ENCODE measurements at regions not wholly inside any gene's neighbourhood (a gene's known extent, or its start where the extent isn't known, plus 50 kb on each side); places are given as distances from the start of the nearest gene placed in this dataset.
A peak's percentile ranks its signal among the peaks of the same experiment; 100 is the strongest.
"Not testable (repeated sequence)": the region's sequence is repeated elsewhere in the genome, so short reads cannot be mapped to it uniquely, and the experiment has no call there.

DNA sequence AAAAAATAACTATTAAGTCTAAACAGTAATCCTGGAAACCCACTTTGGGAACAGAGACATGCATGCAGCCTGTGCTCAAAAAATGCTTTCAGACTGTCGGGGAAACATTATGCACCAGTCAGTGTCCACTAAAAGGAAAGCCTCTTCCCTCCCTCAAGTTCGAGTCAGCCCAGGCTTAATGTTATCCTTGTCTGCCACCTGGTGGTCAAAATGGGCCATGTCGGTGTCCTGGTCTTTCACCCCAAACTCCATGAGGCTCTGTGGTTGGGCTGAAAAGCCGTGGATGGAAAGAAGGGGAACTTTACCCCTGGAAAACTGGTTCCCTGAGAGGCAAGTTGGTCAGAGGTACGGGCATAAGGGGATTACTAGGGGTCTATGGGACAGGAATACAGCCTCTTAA, 88.4 kb upstream of the ZNF492 start:
- peak; percentile 10 for DNase-seq

DNA sequence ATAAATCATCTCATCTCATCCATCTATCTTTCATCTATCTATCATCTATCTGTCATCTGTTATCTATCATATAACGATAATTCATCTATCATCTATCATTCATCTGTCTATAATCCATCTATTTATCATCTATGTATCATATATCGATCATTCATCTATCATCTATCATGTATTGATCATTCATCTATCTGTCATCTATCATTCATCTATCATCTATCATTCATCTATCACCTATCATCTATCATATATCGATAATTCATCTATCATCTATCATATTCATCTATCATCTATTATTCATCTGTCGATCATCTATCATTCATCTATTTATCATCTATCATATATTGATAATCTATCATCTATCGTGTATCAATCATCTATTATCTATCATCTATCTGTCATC, 100.4 kb upstream of the ZNF492 start:
- no peak for DNase-seq

DNA sequence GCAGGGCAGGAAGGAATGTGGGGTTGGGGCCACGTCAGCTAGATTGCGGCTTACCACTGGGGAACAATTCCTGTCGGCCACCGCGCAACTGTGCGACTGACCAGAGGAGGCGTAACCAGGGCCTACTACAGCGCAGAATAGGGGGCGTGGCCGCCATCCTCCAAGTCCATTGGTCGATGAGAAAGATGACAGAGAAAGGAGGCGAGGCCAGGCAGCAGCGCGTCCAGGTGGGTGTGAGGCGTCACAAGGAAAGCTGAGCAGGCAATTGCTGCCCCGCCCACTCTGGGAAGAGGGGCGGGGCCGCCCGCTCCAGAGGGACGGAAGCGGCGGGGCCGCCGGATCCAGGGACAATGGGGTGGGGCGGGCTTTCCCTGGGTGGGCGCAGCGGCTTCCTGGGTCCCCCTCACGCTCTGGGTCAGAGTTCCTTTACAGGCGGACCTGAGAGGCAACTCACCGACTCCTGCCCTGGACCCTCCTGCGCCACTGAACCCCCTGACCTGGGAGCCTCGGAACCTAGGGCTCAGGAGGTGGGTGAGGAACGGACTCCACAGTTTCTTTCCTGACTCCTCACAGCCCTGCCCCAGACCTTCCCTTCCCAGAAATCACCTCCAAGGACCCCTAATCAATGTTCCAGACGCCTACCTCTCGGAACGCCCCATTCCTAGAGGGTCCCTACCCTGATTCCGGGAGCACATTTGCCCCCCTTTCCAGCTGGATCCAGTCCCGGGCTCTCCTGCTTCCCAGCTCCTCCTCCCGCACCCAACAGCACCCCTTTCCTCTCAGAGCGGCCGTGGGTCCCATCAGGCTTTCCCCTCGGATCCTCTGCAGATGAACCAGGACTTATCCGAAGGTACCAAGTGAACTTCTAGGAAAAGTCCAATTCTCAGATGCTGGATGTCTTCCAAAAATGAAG, 101.5 kb upstream of the ZNF492 start:
- DNase-seq: no peak

DNA sequence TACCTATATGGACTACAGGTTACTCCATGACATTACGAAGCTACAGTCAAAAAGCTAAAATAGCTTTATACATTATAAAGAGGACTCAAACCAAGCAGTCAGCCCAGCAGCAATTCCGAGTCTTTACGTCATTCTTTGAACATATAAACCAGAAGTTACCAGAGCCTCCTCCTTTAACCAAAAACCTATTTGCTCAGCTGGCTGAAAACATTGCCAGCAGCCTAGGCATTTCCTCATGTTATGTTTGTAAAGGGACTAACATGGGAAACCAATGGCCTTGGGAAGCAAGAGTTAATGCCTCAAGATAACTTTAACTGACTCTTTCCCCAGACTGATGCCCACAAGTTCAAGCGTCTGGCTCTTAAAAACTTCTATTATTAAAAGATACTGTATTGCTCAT, 104.1 kb upstream of the ZNF492 start:
- DNase-seq: no peak

DNA sequence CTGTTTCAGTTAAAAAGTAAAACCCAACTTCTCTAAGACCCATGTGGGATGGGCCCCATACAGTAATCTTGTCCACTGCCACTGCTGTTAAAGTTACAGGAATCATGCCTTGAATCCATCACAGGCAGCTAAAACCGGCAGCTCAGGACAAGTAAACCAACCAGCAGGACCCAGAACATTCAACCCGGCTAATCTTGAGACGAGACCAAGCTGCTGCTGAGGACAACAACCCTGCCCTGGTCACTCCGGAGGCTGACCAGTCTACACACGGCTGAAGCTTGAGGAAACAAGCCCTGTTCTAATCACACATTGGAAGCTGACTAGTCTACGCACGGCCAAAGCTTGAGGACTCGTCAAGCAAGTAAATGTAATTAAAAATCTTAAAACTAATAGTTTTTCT, 105.2 kb upstream of the ZNF492 start:
- DNase-seq: no peak

DNA sequence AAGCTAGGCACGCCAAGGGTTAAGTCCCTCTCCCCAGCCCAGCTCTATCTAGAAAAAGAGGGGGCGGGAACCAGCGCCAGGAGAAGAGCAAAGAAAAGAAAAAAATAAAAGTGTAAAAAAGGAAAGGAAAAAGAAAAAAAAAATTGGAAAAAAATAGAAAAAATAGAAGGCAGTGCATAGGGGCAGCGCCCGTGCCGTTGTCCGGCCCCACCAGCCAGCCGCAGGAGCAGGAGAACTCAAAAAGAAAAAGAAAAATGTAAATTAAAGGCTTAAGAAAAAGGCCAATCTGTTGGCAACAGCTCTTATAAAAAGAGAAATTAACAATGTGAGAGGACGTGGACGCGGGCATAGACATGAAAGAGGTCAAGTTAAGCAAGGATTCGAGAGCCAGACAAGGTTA, 105.4 kb upstream of the ZNF98 start:
- no peak for DNase-seq

DNA sequence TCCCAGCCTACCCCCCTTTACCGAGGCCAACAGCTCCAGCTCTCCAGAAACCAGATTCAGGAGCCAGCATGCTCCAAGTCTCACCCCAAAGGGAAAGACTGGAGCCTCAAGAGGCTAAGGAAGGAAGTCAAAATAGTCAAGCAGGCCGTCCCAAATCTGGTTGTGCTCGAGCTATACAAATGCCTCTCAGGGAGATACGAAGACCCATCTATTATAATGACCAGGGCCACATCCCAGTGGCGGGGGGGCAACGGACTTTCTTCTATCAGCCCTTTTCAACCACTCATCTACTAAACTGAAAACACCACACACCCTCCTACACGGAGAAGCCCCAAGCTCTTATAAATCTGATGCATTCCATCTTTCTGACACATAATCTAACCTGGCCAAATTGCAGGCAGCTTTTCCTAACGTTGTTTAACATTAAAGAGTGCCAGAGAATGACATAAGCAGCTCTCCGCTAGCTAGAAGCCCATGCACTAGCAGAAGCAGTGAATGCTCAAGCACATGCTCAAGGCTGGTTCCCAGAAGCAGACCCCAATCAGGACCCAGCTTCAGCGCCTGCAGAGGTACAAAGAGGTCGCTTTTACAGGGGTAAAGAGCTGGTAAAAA, 104.6 kb upstream of the ZNF98 start:
- no peak for DNase-seq

DNA sequence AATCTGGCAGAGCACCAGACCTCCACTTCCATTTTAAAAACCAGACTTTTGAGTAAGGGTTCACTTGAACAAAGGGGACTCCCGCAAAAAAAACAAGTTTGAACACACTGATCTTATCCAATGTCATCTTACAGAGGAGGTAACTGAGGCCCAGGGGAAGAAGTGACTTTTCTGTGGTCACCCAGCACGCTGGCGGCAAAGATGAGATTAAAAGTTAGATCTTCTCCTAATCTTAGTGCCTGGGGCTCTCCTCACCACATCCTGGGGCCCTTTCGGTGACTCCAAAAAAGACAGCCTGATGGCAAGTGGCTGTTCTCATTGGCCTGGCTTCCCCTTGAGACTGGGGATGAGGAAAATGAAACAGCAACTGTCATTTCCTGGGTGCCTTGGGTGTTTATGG, 101.8 kb upstream of the ZNF98 start:
- DNase-seq: no peak

DNA sequence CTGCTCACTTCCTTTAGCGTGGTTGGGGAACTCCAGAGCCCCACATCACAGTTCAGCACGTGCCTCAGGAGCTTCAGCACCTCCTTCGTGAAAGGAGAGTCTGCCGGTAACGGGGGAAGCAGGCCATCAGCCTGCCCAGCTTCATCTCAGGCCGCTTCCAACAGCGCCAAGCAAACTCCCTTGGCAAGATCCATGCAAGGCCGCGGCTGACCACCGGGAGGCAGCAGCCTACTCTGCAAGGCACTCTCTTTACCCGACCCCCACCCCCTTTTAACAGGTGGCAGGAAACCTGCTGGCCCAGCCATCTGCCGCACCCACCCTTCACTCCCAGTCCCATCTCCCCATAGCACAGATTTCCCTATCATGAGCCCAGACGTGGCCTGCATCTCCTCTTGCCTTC, 97.4 kb upstream of the ZNF98 start:
- DNase-seq: not testable (repeated sequence)

DNA sequence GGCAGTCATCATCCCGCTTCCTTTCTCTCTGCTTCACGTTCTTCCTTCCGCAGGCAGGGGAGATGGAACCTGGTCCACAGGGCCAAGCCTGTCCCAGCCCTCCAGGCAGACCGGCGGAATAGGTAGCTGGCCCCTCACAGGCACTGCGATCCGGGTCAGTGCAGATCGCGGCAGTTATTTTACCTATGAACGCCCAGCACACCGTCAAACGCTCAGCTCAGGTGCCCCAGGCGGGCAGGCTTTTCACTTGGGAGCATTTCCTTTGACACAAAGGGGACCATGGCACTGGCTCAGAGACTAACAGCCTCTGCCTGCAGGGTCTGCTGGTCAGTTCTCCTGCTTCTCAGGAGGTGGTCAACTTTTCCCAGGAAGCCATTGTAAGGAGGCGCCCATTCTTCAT, 97.0 kb upstream of the ZNF98 start:
- no peak for DNase-seq

DNA sequence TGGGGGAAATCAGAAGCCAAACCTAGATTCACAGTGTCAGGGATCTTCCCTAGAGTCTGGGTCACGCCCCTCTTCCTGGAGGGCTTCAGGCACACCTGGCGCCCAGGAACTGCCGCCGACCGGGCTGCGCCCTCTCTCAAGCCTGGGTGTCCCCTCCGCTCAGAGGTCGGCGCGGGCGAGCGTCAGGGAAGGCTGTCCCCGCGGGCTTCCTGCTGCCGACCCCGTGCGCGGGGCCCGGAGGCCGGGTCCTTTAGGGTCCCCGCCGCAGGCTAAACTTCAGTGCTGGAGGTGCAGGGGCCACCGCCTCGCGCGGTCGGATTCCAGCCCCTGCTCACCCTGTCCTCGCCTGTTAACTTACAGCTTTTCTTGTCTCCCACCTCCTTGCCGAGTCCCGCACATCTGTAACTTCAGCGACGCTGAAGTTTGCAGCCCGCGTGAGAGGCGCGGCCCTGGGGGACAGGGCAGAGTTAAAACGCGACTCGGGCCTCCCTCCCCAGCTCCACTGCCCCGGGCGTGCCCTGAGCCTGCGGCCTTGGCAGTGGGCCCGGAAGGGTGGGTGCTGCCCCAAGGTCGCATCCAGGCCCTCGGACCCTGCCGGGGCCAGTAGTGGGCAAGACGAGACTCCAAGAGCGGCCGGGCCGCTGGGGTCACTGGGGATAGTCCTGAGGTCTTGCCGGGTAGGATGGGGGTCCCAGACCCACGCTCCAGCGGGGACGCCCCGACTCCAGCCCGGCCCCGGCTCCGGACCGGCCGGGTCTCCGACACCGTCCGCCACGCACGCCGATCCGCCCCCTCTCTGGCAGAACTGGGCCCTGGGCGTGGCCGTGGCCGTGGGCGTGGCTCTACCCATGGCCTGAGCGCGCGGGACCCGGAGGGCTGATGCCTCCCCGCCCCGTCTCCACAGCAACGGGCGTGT, 95.6 kb upstream of the ZNF98 start:
- DNase-seq: no peak

DNA sequence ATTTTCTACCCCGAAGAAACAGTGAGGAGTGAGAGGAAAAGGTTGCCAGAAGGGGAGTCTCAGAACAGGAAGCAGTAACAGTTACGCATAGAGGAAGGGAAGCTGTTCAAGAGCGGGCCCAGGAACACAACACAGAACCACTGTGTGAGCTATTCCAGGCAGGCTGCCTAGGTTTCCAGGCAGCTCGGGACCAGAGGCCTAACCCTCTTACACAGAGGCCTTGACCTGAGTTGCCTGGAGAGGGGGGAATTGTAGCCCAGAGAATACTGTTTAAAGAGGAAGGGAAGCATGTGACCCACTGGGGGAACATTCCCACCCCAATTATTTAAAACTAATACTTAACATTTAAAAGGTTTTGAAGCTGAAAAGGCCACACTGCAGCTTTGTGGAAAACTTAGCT, 93.3 kb upstream of the ZNF98 start:
- no peak for DNase-seq

DNA sequence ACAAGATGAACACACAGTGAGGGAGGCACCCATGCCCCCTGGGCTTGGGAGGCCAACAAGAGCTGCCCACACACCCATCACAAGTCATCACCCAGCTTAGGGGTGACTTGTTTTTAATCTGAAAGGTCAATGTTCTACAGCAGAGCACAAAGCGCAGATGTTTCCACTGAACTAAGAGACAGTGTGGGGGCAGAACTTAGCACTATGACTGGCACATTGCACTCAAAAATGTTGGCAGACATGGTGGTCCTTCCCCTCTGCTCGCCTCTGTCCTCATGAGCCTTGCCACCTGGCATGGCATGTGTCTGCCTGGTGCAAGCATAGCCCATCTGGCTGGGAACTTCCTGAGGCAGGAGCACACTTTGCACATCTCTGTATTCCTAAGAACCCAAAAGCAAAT, 81.4 kb upstream of the ZNF98 start:
- DNase-seq: no peak

DNA sequence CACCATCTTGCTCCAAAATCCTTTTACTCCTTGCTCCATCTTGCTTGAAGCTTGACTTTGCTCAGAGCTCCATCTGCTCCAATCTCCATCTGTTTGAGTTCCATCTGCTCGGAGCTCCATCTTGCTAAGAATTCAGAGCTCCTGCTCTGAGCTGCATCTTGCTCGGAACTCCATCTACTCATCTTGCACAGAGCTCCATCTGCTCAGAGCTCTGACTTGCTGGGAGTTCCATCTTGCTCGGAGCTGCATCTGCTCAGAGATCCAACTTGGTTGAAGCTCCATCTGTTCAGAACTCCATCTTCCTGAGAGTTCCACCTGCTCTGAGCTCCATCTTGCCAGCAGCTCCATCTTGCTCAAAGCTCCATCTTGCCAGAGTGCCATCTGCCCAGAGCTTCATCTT, 80.6 kb upstream of the ZNF98 start:
- DNase-seq: no peak

DNA sequence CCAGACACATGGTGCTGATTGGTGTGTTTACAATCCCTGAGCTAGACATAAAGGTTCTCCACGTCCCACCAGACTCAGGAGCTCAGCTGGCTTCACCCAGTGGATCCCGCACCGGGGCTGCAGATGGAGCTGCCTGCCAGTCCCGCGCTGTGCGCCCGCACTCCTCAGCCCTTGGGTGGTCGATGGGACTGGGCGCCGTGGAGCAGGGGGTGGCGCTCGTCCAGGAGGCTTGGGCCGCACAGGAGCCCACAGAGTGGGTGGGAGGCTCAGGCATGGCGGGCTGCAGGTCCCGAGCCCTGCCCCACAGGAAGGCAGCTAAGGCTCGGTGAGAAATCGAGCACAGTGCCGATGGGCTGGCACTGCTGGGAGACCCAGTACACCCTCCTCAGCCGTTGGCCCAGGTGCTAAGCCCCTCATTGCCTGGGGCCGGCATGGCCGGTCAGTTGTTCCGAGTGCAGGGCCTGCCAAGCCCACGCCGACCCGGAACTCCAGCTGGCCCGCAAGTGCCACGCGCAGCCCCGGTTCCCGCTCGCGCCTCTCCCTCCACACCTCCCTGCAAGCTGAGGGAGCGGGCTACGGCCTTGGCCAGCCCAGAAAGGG, 76.8 kb upstream of the ZNF98 start:
- DNase-seq: not testable (repeated sequence)

DNA sequence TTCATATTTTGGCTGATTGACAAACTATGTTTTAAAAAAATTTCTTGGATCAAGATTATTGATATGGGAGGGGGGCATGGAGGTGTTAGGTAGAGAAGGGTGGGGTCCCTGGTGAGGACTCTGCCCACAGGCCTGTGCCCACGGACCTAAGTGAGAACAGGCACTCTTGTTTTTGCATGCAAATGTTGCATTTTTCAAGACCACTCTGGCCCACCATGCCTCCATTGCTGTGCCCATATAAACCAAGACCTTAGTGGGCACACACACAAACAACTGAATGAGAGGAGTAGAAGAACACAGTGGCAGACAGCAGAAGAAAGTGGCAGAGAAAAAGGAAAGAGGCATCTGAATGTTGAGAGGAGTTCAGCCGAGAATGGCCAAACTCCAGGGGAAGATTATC, 69.6 kb upstream of the ZNF98 start:
- DNase-seq: no peak

DNA sequence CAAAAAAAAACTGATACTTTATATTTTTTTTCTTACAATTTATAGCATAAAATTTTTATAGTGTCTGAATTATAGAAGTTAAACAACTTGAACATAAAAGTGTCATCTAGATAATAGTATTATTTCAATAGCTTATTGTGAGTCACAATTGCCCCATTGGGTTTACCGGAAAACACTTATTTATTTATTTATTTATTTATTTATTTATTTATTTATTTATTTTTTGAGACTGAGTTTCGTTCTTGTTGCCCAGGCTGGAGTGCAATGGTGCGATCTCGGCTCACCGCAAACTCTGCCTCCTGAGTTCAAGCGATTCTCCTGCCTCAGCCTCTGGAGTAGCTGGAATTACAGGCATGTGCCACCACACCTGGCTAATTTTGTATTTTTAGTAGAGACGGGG, 61.4 kb upstream of the ZNF98 start:
- DNase-seq: not testable (repeated sequence)

DNA sequence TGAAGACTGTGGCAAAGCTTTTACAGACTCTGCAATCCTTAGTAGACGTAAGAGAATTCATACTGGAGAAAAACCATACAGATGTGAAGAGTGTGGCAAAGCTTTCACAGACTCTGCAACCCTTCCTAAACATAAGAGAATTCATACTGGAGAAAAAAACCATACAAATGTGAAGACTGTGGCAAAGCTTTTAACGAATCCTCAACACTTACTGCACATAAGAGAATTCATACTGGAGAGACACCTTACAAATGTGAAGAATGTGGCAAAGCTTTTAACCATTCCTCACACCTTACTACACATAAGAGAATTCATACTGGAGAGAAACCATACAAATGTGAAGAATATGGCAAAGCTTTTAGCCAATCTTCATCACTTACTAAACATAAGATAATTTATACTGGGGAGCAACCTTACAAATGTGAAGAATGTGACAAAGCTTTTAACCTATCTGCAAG, 50.1 kb upstream of the ZNF98 start:
- DNase-seq: no peak
